NCI-H2196 (cell line): ENCODE measurements at regions not wholly inside any gene's neighbourhood (a gene's known extent, or its start where the extent isn't known, plus 50 kb on each side); places are given as distances from the start of the nearest gene placed in this dataset.
A peak's percentile ranks its signal among the peaks of the same experiment; 100 is the strongest.
"Not testable (repeated sequence)": the region's sequence is repeated elsewhere in the genome, so short reads cannot be mapped to it uniquely, and the experiment has no call there.

Experiments used
- DNase-seq: peaks from one replicate; lab custom pipeline; 2025; ENCODE audit not compliant: unreplicated experiment; lab: John Stamatoyannopoulos, UW

GRCh38 chr17:77036841-77037381 is 103.9 kb upstream of the SEC14L1 start:
- no peak for DNase-seq

- DNase-seq: no peak
These were observed 102.8 kb upstream of the SEC14L1 start for GRCh38 chr17:77037943-77038342.

DNA sequence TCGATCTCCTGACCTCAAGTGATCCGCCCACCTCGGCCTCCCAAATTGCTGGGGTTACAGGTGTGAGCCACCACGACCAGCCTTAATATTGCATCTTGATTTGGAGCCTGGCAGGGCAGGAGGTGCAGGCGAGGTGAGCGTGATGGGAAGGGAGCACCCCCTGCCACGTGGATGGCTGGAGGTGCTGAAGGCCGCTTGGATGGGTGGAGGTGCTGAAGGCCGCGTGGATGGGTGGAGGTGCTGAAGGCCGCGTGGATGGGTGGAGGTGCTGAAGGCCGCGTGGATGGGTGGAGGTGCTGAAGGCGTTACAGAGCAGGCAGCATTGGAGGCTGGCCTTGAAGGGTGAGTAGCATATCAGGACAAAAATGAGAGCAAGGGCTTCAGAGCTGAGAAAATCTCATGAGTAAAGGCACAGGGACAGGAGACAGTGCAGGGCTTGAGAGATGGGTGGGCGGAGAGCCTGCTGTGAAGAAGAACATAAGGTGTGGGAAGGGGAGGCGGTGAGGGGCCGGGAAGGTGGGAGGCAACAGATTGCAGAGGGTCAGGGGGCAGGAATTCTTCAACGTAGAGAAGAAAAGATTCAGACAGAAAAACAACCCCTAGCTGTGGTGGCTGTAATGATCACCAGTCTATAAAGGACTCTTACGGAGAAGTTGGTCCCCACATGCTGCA is 101.7 kb upstream of the SEC14L1 start:
- no peak for DNase-seq

- peak; percentile 77 for DNase-seq
These were observed 98.1 kb upstream of the SEC14L1 start for GRCh38 chr17:77042476-77043231.

DNA sequence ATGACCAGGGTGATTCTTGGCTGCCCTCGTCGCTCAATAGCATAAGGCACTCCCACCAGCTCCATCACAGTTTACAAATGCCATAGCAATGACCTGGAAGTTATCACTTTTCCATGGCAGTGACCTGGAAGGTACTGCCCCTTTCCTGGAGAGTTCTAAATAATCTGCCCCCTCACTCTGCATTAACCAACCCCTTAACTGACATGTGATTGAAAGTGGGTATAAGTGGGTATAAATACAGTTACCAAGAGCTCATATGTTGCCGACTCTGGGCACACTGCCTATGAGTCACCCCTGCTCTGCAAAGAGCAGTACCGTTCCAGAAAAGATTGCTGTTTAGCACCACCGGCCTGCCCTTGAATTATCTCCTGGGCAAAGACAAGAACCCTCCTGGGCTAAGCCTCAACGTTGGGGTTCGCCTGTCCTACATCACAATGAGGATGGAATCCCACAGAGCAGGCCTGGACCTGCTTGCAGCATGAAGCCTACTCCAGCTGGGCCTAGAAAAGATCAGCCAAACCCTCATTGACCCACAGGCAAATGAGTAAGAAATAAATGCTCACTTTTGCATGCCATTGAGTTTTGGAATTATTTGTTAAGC is 95.2 kb upstream of the SEC14L1 start:
- no peak for DNase-seq

DNA sequence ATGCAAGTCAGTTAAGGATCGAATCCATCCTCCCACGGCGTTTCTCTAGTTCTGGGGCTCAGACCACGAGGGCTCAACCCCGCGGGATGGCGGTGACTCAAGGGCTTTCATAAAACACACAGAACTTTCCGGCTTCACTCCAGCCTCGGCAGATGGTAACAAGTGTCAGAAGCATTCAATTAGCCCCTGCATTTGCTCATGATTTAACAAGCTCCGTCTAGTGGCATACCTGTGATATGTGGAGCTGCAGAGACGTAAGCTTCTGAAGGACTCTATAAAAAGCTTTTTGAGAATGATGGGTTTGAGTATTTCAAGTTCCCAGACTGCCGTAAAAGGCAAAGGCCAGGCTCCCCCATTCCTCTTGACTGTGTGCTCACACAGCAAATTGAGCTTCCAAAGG is 91.3 kb upstream of the SEC14L1 start:
- DNase-seq: no peak

DNA sequence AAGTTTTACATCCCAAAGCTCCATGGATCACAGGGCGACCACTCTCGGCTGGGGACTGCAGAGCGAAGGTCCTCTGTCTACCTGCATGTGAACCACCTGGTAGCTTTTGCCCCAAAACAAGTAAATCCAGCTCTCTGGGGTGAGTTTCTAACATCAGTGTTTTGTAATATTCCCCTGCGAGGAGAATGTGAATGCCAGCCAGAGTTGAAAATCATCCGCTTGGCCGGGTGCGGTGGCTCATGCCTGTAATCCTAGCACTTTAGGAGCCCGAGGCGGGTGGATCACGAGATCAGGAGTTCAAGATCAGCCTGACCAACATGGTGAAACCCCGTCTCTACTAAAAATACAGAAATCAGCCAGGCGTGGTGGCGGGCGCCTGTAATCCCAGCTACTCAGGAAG is 89.9 kb upstream of the SEC14L1 start:
- DNase-seq: not testable (repeated sequence)

DNA sequence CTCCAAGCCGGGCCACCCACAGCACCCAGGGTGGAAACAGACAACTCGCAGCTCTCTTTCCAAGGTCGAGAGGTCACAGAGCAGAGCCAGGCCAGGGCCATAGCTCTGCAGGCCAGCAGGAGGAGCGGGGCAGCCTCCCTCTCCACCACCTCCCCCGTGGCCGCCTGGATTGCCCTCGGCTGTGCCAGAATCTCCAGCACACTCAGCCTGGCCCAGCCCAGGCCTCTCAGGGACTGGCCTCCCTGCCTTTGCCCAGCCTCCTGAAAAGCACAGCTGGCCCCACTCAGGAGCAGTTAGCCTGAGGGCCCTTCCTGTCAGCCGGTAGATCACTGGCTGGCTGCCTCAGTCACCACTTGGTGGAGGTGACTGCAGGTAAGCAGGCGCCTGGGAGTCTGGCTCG is 85.8 kb upstream of the SEC14L1 start:
- peak; percentile 90 for DNase-seq

- no peak for DNase-seq
These were observed 85.3 kb upstream of the SEC14L1 start for GRCh38 chr17:77055453-77055852.

- DNase-seq: no peak
These were observed 82.8 kb upstream of the SEC14L1 start for GRCh38 chr17:77058016-77058415.

- peak; percentile 38 for DNase-seq
These were observed 79.1 kb upstream of the SEC14L1 start for GRCh38 chr17:77061669-77062068.

- DNase-seq: no peak
These were observed 76.2 kb upstream of the SEC14L1 start for GRCh38 chr17:77064598-77064997.

DNA sequence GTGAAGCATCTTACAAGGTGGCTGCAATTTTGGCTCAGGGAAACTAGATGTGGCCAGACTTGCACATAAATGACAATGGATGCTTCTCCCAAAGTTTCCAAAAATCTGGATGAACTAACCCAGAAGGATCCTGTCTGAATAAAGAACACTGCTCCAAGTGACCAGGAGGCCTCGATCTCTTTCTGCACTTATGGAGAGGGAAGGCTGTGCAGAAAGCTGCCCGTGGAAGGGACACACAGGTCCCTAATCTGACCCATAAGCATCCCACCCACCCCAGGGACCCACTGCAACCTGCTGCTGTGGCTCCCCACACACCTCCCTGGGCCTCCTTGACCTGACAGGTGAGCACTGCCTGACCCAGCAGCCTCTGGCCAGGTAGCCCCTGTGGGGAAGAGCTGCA is 74.6 kb upstream of the SEC14L1 start:
- DNase-seq: no peak

GRCh38 chr17:77066726-77067409 is 73.9 kb upstream of the SEC14L1 start:
- peak; percentile 82 for DNase-seq

- DNase-seq: no peak
These were observed 71.9 kb upstream of the SEC14L1 start for GRCh38 chr17:77068915-77069314.

DNA sequence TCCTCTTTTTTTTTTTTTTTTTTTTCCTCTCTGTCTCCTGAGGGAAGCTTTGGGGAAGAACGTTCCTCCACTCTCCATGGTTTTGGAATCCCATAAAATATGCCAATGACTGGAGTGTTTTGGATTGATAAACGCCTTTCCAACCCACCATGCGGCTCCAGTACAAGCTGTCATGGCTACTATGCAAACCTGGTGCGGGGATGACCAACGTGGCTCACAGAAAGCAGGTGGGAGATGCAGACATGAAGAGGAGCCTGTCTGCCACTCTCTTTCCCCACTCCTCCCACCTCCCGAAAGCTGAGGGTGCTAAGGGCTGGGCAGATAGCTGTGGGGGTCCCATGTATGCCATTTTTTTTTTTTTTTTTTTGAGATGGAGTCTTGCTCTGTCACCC is 69.9 kb upstream of the SEC14L1 start:
- DNase-seq: no peak

- DNase-seq: no peak
These were observed 68.8 kb upstream of the SEC14L1 start for GRCh38 chr17:77071925-77072490.

GRCh38 chr17:77072670-77073069 is 68.1 kb upstream of the SEC14L1 start:
- no peak for DNase-seq

DNA sequence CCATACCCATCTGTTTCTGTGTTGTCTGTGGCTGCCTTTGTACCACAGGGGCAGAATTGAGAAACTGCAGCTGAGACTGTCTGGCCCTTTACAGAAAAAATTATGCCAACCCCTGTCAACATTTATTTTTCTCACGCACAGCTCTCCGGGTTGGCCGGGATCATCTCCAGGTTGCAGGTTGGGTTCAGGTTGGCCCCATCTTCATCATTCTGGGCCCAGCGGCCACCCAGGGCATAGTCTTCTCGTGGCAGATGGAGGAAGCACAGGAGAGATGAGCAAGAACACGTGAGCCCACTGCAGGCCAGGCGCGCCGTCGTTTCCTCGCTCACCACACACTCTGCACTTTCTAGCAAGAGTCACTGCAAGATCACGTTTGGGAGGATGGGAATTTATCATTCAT is 66.1 kb upstream of the SEC14L1 start:
- DNase-seq: no peak

DNA sequence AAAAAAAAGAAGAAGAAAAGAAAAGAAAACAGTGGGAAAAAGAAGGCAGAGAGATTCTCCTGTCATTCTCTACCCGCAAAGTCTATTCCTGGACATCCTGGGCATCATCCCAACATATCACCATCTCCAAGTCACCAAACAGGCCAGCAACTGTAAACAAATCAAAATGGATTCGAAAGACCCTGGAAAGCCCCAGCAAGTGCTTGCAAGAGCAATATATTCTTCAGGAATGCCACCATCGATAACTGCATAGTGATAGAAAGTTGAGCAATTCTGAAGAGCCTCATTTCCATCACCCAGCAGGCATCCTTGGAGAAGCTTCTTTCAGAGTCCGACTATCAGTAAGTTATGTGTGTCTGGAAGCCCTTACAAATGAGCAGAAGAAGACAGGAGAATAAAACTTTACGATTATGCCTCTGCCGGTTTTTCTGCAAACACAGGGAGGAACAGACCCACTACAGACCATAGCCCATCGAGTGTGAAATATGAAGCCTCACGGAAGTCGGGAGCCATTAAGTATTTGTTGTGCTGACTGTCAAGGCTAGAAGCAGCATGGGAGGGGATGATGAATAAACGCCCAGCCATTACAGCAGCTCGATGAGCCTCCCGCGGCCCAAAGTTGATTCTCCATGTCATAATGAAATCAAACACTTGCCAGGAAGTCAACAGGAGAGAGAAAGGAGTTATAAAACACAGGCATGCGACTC is 64.5 kb upstream of the SEC14L1 start:
- DNase-seq: peak; percentile 77
